ENCODE measurements at regions not wholly inside any gene's neighbourhood (a gene's known extent, or its start where the extent isn't known, plus 50 kb on each side); places are given as distances from the start of the nearest gene placed in this dataset.
A peak's percentile ranks its signal among the peaks of the same experiment; 100 is the strongest.

GRCh38 chr4:23348789-23349498 is 540.9 kb downstream of the PPARGC1A start:
- DNase-seq (ENCODE audit: low spot score): no peak

GRCh38 chr4:23337292-23337691 is 552.6 kb downstream of the PPARGC1A start:
- peak; percentile 1 for DNase-seq (ENCODE audit: low spot score)

- no peak for DNase-seq (ENCODE audit: low spot score)
Measured at GRCh38 chr4:23333946-23334878, 555.6 kb downstream of the PPARGC1A start.

GRCh38 chr4:23333556-23333945 is 556.3 kb downstream of the PPARGC1A start:
- DNase-seq (ENCODE audit: low spot score): no peak

GRCh38 chr4:23332313-23332712 is 557.5 kb downstream of the PPARGC1A start:
- no peak for DNase-seq (ENCODE audit: low spot score)

- DNase-seq (ENCODE audit: low spot score): no peak
Measured at GRCh38 chr4:23327120-23327519, 562.7 kb downstream of the PPARGC1A start.

- no peak for DNase-seq (ENCODE audit: low spot score)
Measured at GRCh38 chr4:23324021-23324690, 565.7 kb downstream of the PPARGC1A start.

GRCh38 chr4:23323436-23323835 is 566.4 kb downstream of the PPARGC1A start:
- no peak for DNase-seq (ENCODE audit: low spot score)

- DNase-seq (ENCODE audit: low spot score): no peak
Measured at GRCh38 chr4:23322732-23323131, 567.1 kb downstream of the PPARGC1A start.

- no peak for DNase-seq (ENCODE audit: low spot score)
Measured at GRCh38 chr4:23320931-23321587, 568.8 kb downstream of the PPARGC1A start.

GRCh38 chr4:23312686-23313085 is 577.2 kb downstream of the PPARGC1A start:
- DNase-seq (ENCODE audit: low spot score): no peak

GRCh38 chr4:23311983-23312382 is 577.9 kb downstream of the PPARGC1A start:
- no peak for DNase-seq (ENCODE audit: low spot score)

GRCh38 chr4:23305026-23305425 is 584.8 kb downstream of the PPARGC1A start:
- DNase-seq (ENCODE audit: low spot score): no peak

GRCh38 chr4:23298371-23298770 is 591.5 kb downstream of the PPARGC1A start:
- no peak for DNase-seq (ENCODE audit: low spot score)

- no peak for DNase-seq (ENCODE audit: low spot score)
Measured at GRCh38 chr4:23297327-23297726, 592.5 kb downstream of the PPARGC1A start.

- no peak for DNase-seq (ENCODE audit: low spot score)
Measured at GRCh38 chr4:23291139-23291538, 598.4 kb downstream of the GBA3 start.

- no peak for DNase-seq (ENCODE audit: low spot score)
Measured at GRCh38 chr4:23290656-23291055, 597.9 kb downstream of the GBA3 start.

- DNase-seq (ENCODE audit: low spot score): no peak
Measured at GRCh38 chr4:23279377-23279986, 586.7 kb downstream of the GBA3 start.

- no peak for DNase-seq (ENCODE audit: low spot score)
Measured at GRCh38 chr4:23278845-23279244, 586.1 kb downstream of the GBA3 start.

- DNase-seq (ENCODE audit: low spot score): no peak
Measured at GRCh38 chr4:23276076-23276475, 583.3 kb downstream of the GBA3 start.

- no peak for DNase-seq (ENCODE audit: low spot score)
Measured at GRCh38 chr4:23269566-23269965, 576.8 kb downstream of the GBA3 start.

All from SK-N-DZ (cell line).